HUDEP-2 (cell line): ENCODE measurements at regions not wholly inside any gene's neighbourhood (a gene's known extent, or its start where the extent isn't known, plus 50 kb on each side); places are given as distances from the start of the nearest gene placed in this dataset.
"Not testable (repeated sequence)": the region's sequence is repeated elsewhere in the genome, so short reads cannot be mapped to it uniquely, and the experiment has no call there.

ENCODE experiments used
- DNase-seq, 76 experiments: peaks; one replicate each; lab custom pipeline; 2025; ENCODE audit not compliant: unreplicated experiment in 76 of 76; lab: John Stamatoyannopoulos, UW

DNA sequence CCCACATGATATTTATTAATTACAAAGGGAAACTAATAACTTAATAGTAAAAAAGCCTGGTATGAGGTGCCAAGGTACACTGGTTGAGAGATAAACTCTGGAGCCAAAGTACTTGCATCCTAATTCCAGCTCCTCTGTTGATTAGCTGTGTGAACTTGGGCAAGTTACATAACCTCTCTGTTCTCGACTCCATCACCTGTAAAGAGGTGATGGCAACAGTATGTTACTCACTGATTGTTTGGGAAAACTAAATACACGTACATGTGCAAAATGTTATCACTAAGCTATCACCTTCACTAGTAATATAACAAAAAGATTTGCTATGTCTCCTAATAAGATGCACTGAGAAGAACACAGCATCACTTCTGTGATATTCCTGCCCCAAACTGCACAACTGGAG is 206.4 kb downstream of the MEX3B start:
- DNase-seq = no peak

DNA sequence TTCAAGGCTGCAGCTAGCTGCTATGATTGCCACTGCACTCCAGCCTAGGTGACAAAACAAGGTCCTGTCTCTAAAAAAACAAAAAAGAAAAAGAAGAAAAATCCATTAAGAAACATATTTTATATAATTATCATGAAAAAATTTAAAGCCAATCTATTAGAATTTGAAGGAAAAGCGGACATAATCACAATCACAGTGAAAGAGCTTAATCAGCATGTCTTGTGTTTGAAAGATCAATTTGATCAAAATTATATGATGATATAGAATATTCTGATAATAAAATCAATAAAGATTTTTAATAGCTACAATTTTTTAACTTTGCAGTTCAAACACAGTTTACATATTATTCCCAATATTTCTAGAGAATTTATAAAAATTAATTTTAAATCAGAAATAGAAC is 210.1 kb downstream of the MEX3B start:
- no peak for DNase-seq

DNA sequence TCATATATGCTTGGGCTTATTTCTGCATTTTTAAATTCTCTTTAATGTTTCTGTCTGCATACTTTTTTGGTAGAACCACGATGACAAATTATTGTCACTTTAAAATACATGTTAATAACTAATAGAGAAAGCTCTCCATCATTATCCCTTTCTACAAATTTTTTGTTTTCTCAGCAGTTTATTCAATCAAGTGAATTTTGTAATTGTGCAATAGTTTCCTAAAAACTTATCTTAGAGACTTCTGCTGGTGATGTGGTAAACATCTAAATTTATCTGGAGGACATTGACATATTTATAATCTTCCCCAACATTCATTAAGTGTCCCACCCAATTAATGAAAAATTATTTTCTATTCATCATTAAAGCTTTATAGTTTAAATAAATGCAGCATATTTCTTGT is 215.3 kb downstream of the MEX3B start:
- no peak for DNase-seq

DNA sequence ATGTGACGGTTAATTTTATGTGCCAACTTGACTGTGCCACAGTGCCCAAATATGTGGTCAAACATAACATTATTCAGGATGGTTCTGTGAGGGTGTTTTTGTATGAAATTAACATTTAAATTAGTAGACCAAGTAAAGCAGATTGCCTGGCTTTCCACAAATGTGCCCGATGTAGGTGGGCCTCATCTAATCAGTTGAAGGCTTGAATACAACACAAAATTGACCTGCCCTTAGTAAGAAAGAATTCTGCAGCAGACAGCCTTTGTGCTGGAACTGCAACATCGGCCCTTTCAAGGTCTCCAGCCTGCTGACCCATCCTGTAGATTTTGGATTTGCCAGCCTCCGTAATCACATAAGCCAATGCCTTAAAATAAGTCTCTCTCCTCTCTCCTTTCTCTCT is 215.9 kb downstream of the MEX3B start:
- no peak for DNase-seq

DNA sequence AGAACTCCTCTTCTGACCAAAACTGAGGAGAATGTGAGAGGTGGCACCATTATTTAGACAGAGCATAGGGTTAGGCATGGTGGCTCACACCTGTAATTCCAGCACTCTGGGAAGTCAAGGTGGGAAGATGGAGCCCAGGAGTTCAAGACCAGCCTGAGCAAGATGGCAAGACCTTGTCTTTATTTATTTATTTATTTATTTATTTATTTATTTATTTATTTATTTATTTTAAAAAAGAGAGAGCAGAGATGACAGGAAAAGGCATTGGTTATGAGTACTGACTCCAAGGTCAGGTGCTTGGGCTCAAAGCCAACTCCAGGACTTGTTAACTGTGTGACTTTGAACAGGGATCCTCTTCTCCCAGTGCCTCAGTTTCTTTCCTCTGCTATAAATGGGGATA is 217.7 kb downstream of the MEX3B start:
- no peak for DNase-seq

DNA sequence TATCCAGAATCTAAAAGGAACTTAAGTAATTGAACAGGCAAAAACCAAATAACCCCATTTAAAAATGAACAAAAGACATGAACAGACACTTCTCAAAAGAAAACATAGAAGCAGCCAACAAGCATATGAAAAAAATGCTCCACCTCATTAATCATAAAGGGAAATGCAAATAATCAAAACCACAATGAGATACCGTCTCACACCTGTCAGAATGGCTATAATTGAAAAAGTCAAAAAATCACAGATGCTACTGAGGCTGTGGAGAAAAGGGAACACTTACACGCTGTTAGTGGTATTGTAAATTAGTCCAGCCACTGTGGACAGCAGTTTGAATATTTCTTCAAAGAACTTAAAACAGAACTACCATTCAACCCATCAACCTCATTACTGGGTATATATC is 220.7 kb downstream of the MEX3B start:
- no peak for DNase-seq

DNA sequence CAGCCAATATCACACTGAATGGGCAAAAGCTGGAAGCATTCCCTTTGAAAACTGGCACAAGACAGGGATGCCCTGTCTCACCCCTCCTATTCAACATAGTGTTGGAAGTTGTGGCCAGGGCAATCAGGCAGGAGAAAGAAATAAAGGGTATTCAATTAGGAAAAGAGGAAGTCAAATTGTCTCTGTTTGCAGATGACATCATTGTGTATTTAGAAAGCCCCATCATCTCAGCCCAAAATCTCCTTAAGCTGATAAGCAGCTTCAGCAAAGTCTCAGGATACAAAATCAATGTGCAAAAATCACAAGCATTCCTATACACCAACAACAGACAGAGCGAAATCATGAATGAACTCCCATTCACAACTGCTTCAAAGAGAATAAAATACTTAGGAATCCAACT is 223.2 kb downstream of the MEX3B start:
- DNase-seq = not testable (repeated sequence)

DNA sequence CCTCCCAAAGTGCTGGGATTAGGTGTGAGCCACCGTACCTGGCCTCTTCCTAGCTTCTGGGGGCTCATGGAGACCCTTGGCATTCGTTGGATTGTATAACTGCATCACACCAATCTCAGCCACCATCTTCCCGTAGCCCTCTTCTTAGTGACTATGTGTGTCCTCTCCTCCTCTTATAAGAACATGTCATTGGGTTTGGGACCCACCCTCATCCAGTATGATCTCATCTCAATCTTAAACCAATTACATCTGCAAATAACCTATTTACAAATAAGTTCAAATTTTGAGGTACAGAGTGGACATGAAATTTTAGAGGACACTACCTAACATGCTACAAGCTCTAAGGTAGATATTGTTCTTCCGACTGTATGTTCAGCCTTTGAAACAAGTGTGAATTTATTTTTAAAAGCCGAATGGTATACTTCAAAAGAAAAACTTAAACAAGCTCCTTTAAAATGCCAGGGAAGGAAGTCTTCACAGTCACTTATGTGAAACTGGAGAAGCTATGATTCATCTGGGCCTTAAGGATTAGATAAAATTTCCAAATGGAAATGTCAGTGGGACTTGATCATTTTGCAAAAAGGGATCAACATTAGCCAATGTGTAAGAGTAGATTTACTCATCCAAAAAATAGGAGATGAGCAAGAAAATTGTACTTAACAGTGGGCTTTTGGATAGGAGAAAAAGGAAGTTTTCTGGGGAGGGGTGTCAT is 225.7 kb downstream of the MEX3B start:
- no peak for DNase-seq

DNA sequence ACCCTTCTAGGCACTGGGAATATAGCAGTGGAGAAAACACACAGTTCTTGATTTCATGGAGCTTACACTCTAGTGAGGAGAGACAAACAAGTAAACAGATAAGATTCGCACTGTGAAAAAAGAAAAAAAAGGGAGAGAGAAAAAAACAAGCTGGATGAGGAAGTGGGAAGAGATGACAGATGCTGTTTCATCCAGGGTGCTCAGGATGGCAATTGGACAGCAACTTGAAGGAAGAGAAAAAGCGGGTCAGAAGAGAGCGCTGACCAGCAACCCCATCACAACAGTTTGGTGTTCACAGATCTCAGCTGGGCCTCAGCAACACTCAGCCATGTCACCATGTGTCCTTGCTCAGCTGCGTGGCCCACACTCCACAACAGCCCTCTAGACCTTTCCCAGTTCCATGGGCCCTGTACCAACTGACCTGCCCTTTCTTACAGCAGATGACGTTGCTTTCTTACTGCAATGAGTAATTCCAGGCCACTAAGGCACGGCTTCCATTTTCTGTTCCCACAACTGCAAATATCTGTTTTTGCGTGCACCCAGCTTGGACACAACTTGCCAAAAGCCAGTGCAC is 230.8 kb downstream of the MEX3B start:
- no peak for DNase-seq

DNA sequence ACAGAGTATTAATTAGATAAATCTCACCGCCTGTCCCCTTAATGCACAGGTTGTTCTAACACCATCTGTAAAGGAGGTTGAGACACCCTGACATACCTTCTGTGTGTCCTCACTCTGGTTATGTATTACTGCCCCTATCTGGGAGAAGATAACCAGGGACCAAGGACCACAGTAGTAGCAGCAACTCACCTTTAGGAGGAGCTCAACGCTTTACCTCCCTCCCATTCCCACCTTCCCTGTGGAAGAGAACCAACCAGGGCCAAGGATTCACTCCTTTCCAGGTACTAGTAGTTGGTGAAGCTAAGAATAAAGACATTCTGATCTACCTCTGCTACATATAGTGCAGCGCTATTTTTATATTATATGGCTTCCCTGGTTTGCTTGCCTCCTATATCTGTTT is 232.6 kb downstream of the MEX3B start:
- no peak for DNase-seq

DNA sequence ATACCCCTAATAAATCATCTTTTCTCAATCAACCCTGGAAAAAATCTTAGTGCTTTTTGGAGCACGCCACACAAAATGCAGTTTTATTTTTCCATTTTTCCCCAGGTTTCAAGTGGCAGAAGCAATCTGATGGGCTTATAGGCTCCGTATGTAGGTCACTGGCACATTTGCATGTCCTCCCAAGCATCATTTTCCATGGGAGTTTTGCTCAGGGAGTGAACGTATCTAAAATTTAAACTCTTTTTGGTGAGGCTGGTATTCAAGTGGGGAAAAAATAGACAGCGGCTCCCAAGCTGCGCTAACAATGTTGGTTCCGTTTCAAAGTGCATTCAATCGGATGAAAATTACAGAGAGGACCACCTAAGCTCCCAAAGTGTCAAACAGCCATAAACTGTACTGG is 233.4 kb downstream of the MEX3B start:
- no peak for DNase-seq

DNA sequence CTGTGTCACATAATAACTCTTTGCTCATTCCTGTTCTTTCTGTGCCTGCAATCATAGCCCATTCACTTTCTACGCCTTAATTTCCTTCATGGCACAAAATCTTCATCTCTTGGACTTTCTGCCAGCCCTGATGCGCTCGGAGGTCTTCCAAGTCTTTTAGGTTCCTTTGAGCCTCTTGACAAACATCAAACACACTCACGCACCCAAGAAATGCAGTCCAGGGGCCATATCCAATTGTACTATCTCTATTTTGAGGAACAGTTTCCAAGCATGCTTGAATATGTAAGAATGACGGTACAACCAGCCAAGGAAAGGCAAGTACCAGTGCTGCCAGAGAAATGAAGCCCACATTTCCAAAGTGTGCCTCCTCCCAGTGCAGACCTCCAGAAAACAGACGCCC is 234.1 kb downstream of the MEX3B start:
- no peak for DNase-seq

DNA sequence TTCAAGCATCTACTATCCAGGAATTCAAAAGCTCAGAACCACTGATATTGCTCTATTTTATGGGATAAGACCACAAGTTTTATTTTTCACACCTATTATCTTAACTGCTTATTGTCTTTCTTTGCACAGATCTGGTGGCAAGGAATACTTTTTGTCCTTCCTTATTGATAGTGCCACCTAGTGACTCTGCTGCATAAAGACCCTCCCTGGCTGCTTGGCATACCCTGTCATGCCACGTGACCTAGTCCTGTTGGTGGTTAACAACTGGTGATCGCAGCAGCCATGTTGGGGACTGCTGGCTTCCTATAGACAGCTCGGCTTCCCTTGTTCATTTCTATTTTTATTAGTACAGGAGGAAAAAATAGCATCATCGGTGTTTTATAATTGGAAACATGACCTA is 236.3 kb downstream of the MEX3B start:
- DNase-seq = peak in 39 of 76 experiments; percentile 1 to 57 (median 18)

DNA sequence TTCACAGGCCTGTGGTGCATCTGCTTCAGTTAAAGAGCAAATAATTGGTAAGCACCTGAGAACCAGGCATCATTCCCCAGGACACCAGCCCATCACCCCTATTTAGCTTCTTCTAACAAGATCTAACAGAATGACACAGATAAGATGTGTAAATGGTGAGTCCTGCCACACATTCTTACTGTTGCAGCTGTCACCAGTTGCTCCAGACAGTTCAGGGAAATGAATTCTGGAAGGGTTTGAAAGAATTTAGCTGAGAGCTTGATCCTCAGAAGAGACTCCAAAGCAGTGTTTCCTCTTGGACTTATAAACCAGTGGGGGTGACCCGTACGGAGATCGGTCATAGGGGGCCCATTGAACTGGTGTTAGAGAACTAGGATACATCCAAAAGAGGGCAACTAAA is 238.0 kb downstream of the MEX3B start:
- no peak for DNase-seq

DNA sequence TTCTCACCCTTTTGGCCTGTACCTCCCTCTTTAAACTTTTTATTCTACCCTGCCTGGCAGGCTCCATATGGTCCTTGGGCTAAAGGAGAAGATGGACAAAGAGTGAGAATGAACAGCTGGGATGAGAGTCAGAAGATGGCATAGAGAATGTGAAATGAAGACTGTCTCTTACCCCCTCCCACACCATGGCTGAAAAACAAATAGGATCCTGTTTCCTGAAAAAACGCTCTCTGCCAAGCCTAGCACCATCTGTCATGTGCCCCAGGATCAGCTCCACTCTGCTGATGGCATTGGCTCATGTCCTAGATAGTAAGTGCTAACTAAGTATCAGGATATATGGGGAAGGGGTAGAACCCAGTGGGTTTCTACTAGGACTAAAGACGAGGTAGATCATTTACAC is 238.6 kb downstream of the MEX3B start:
- no peak for DNase-seq

DNA sequence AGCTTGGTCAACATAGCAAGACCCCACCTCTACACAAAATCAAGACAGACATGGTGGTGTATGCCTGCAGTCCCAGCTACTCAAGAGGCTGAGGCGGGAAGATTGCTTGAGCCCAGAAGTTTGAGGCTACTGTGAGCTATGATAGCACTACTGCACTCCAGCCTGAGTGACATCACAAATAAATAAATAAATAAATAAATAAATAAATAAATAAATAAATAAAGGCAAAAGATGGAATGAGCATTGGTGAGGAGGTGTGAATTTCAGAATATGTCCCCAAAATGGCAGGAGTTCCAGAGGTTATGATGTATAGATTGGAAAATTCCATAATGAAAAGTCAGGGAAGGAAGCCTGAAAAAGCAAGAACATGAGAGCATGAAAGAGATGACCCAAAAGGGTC is 249.9 kb downstream of the MEX3B start:
- DNase-seq = no peak

DNA sequence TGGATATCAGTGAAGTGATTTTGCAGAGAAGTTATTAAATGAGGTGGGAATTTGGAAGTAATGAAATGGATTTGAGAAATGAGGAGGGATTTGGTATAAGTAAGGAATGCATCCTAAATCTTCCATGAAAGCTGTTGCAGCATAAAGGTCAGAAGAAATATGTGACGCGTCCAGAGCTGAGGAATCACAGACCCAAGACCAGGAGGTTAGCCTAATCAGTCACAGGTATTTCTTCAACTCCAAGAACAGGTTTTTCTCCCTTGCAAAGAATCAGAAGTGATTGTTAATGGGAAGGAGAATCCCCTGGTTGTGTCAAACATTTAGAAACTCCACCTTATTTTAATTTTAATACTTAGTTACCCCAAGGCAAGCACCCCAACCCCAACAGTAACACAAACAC is 253.2 kb downstream of the MEX3B start:
- DNase-seq = no peak

DNA sequence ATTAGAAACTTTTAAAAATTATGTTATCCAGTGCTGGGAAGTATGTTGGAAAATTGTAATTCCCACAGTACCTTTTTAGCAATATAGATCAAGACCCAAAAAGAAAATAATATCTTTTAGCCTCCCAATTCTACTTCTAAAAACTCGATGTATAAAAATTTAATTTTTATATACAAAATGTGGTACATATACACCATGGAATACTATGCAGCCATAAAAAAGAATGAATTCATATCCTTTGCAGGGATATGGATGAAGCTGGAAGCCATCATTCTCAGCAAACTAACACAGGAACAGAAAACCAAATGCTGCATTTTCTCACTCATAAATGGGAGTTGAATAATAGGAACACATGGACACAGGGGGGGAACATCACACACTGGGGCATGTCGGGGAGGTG is 254.5 kb downstream of the MEX3B start:
- not testable (repeated sequence) for DNase-seq

DNA sequence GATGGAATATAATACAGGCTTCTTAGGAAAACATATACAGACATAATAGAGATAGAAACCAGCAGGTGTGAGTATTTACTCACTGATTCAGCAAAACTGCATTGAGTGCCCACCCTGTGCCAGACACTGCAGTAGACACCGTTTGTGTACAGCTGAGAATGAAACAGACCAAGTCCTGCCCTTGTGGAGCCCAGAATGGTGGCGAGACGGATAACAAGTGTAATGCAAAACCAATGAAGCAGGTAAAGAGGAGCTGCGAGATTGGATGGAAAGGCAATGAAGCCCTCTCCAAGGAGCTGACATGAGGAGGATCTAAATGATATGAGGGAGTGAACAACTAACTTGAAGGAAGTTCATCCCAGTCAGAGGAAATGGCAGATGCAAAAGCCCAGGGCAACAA is 256.4 kb downstream of the MEX3B start:
- DNase-seq = no peak

DNA sequence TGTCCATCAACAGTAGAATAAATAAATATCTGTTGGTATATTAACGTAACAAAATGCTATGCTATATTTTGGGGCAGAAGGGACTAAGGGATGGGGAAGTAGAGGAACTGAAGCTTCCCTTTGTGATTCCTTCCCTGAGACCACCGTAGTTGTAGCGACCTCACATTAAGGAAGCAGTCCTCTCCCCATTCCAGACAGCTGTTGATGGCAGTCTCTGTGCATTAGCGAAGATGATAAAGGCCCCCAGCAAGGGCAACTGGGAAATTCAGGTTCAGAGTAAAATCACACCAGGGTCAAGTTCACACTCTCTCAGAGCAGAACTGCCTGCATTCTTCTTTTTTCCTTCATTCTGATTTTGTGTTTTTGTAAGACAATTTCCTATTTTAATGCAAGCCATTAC is 259.0 kb downstream of the MEX3B start:
- DNase-seq = no peak

DNA sequence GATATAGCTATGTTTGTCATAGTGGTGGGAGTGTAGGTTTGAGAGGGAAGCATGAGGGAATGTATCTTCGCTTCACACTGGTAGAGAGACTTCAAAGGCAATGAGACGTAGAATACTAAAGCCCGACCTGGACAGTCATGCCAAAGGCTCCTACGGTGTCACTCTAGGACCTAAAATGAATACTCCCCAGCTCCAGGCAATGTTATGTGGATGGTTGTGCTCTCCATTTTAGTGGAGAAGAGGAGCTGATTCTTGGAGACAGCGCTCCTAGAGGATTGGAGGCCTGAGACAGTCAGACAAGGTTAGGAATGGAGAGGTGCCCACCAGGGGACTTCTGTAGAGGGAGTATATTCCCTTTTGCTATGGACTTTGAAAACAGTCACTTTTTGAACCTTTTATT is 260.1 kb downstream of the MEX3B start:
- DNase-seq = no peak

DNA sequence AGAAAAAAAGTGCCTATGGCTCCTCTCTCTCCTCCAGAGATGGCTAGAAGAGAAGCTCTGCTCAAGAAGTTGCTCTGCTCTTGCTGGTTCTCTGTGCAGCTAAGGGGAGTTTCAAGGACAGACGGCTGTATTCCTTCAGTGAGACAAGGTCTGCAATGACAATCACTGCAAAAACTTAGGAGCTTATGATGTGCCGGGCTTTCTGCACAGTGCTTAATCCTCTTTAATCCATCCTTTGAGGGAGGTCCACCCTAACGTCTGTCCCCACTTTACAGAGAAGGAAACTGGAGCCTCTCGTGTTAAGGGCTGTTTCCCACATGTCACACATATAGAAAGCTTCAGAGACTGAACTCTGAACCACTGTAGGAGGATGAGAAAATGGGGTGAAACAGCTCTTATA is 260.6 kb downstream of the MEX3B start:
- no peak for DNase-seq

DNA sequence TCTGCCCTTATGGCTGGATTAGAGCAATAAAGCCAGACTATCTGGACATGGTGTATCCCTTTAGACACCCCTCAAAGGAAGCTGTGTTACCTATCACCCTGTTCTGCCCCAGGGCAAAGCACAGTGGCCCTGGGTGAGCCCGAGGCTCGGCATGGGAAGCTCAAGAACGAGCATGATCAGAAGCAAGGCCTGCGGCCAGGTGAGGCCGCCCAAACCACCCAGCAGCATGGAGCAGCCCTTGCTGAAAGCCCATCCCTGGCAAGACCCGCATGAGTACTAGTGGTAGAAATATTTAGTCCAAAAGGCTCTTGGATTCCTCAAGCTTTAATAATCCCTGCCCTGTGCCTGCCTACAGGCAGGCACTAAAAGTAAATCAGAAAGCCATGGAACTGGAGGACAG is 261.1 kb downstream of the MEX3B start:
- no peak for DNase-seq
